Upper lobe of left lung (tissue), 4 donors: ENCODE measurements at regions not wholly inside any gene's neighbourhood (a gene's known extent, or its start where the extent isn't known, plus 50 kb on each side); places are given as distances from the start of the nearest gene placed in this dataset.
"Not testable (repeated sequence)": the region's sequence is repeated elsewhere in the genome, so short reads cannot be mapped to it uniquely, and the experiment has no call there.

Source experiments
- CTCF ChIP-seq, 6 experiments: fragments of 450-650 bp in 4 of 6; fragments of 200-600 bp in 2 of 6; sonication (generic) in 2 of 6; IDR thresholded peaks; one replicate each; pipeline ENCODE4 v1.5.1; 2016 to 2019; ENCODE audit warnings: antibody characterized with exemption in 6 of 6
- EP300 ChIP-seq, 4 donors: sonication (generic); formaldehyde crosslinking; IDR thresholded peaks; one replicate each; pipeline ENCODE4 v1.5.1; 2017; ENCODE audit warnings: antibody characterized with exemption in 4 of 4, control low read depth in 2 of 4
- POLR2A ChIP-seq, 4 donors: fragments of 450-650 bp; IDR thresholded peaks; one replicate each; pipeline ENCODE4 v1.5.1; 2016 to 2017; ENCODE audit warnings: antibody characterized with exemption in 4 of 4, mild to moderate bottlenecking in 2 of 4
- POLR2AphosphoS5 ChIP-seq, 2 donors: sonication (generic); formaldehyde crosslinking; IDR thresholded peaks; one replicate each; pipeline ENCODE4 v1.5.1; 2017; ENCODE audit warnings: antibody characterized with exemption in 2 of 2

GRCh38 chrX:153250762-153251161, 70.8 kb downstream of the PNMA6F start:
- TF ChIP-seq EP300, CTCF, POLR2AphosphoS5, POLR2A (IDR thresholded peaks at IDR 0.05): not testable (repeated sequence)
